PC-3 (cell line): ENCODE measurements at regions not wholly inside any gene's neighbourhood (a gene's known extent, or its start where the extent isn't known, plus 50 kb on each side); places are given as distances from the start of the nearest gene placed in this dataset.

Experiments
- EZH2 ChIP-seq: fragments of 300-600 bp; sonication (generic); IDR thresholded peaks from one replicate; pipeline ENCODE4 v1.6.1; 2017; ENCODE audit warnings: antibody characterized with exemption, mild to moderate bottlenecking, low read length; ENCODE audit not compliant: unreplicated experiment
- EZH2phosphoT487 ChIP-seq: fragments of 300-600 bp; sonication (generic); IDR thresholded peaks from 2 replicates; pipeline ENCODE4 v1.6.1; 2018; ENCODE audit warnings: mild to moderate bottlenecking, antibody characterized with exemption, low read length, borderline replicate concordance
- TF ChIP-seq, protein P1 (sequence below): fragments of 300-600 bp; sonication (generic); conservative IDR thresholded peaks from 2 replicates; pipeline ENCODE4 v1.5.1; 2017; ENCODE audit warnings: antibody characterized with exemption, low read depth, mild to moderate bottlenecking, low read length

DNA sequence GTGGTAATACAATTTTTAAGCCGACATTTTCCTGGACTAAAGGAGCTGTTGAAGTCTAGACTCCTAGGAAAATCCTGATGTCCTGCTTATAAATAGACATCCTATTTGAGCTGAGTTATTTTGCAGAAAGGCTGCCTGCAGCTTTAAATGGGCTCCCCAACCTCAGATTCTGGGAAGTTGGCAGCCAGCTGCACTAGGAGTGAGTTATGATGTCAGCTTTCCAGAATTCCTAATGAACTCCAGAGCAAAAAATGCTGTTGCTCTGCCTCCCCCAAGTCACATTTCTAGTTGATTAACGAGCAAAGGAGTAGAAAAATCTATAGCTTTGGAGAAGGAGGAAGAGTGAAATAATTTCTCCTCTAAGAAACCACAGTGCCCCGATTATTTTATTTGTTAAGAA lies 346.3 kb upstream of the SULF2 start:
- TF ChIP-seq, protein P1, sequence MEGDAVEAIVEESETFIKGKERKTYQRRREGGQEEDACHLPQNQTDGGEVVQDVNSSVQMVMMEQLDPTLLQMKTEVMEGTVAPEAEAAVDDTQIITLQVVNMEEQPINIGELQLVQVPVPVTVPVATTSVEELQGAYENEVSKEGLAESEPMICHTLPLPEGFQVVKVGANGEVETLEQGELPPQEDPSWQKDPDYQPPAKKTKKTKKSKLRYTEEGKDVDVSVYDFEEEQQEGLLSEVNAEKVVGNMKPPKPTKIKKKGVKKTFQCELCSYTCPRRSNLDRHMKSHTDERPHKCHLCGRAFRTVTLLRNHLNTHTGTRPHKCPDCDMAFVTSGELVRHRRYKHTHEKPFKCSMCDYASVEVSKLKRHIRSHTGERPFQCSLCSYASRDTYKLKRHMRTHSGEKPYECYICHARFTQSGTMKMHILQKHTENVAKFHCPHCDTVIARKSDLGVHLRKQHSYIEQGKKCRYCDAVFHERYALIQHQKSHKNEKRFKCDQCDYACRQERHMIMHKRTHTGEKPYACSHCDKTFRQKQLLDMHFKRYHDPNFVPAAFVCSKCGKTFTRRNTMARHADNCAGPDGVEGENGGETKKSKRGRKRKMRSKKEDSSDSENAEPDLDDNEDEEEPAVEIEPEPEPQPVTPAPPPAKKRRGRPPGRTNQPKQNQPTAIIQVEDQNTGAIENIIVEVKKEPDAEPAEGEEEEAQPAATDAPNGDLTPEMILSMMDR: no peak
- TF ChIP-seq EZH2 (no peak), EZH2phosphoT487 (no peak)
